ENCODE measurements at regions not wholly inside any gene's neighbourhood (a gene's known extent, or its start where the extent isn't known, plus 50 kb on each side); places are given as distances from the start of the nearest gene placed in this dataset.

GRCh38 chr7:50220273-50220672 lies 84.2 kb upstream of the IKZF1 start (continued):
- TF ChIP-seq USF1 (IDR thresholded peaks at IDR 0.05; ENCODE audit: borderline replicate concordance, extremely low read length, insufficient read depth, low read depth, low read length) (no peak), MAX (IDR thresholded peaks at IDR 0.05; ENCODE audit: low read depth, low read length) (no peak), BCL11A (IDR thresholded peaks at IDR 0.05; ENCODE audit: low read depth, low read length) (no peak), NR2F1 (conservative IDR thresholded peaks at IDR 0.05) (no peak), RUNX3 (IDR thresholded peaks at IDR 0.05; ENCODE audit: low read length) (no peak)

GRCh38 chr7:50217821-50218281 lies 86.7 kb upstream of the IKZF1 start:
- Histone ChIP-seq H3K36me3 (ENCODE audit: control insufficient read depth in 2 of 2, insufficient read depth in 2 of 2, low read length in 1 of 2) (no peaks in the 10 kb centered on the region), H2AFZ (ENCODE audit: control insufficient read depth, low read depth, low read length) (no peak overlapping the region), H3K79me2 (ENCODE audit: control insufficient read depth, insufficient read depth, low read length) (no peaks in the 10 kb centered on the region), H3K27ac (ENCODE audit: control insufficient read depth, insufficient read depth) (no peak overlapping the region), H3K27me3 (replicated peaks in 1 of 2; ENCODE audit: control insufficient read depth in 2 of 2, insufficient read depth in 2 of 2, low read length in 1 of 2) (no peaks in the 10 kb centered on the region), H3K4me2 (ENCODE audit: control insufficient read depth, insufficient read depth) (no peak overlapping the region), H3K9me3 (replicated peaks; ENCODE audit: control insufficient read depth, insufficient read depth, low read length) (no peaks in the 10 kb centered on the region; the same call in 1 of the 3 replicates), H3K4me3 (no peak overlapping the region), H3K9ac (ENCODE audit: control insufficient read depth, insufficient read depth, low read length) (no peak overlapping the region), H3K4me1 (ENCODE audit: control insufficient read depth, insufficient read depth, low read length) (peaks cover 7% of the 10 kb centered on the region), H4K20me1 (ENCODE audit: control insufficient read depth, insufficient read depth) (no peaks in the 10 kb centered on the region)
- TF ChIP-seq RCOR1 (conservative IDR thresholded peaks at IDR 0.05; ENCODE audit: low read depth, low read length): no peak
- TF ChIP-seq ZBED1 (IDR thresholded peaks at IDR 0.05; ENCODE audit: borderline replicate concordance): no peak
- TF ChIP-seq POLR2A (IDR thresholded peaks at IDR 0.05; ENCODE audit: low read depth, low read length): no peak
- no peak for TF ChIP-seq SKIL (IDR thresholded peaks at IDR 0.05; ENCODE audit: low read depth, poor library complexity, severe bottlenecking)
- TF ChIP-seq POLR2AphosphoS2 (IDR thresholded peaks at IDR 0.05; ENCODE audit: low read depth, low read length): no peak
- no peak for TF ChIP-seq SP1 (IDR thresholded peaks at IDR 0.05; ENCODE audit: low read depth, low read length)
- no peak for TF ChIP-seq PBX3 (IDR thresholded peaks at IDR 0.05; ENCODE audit: insufficient replicate concordance, low read depth, low read length)
- whole genome bisulfite sequencing (ENCODE audit: insufficient coverage, insufficient replicate concordance, low lambda C conversion rate, missing lambda C conversion rate): 37% methylated on average over 4 of the region's 4 CpGs
- POLR2A ChIA-PET: interaction anchor here (0.5 to 0.6 kb wide), 2 partner anchors 27 to 134 kb away, joined by 3 to 5 read pairs; no protein-coding TSS in a partner anchor
- no peak for FAIRE-seq
- in situ Hi-C loops (cut with MboI): no loop called here
- ATAC-seq: no peak
- SMC1A ChIA-PET (ENCODE audit: uncharacterized antibody, unreplicated experiment): interaction anchor here (0.6 to 16.6 kb wide), 3 partner anchors 10 to 144 kb away, joined by 3 to 238 read pairs (median 4); no protein-coding TSS in a partner anchor
- BruUV-seq (replicated peaks): no TSS peak
- intact Hi-C loops (cut with micrococcal nuclease; ENCODE audit: unreplicated experiment): no loop called here
- DNase-seq (ENCODE audit: low read depth, low spot score): no peak
- RAD21 ChIA-PET (ENCODE audit: unreplicated experiment): interaction anchor here (1.0 kb wide), 1 partner anchor 12 kb away, joined by 3 read pairs; no protein-coding TSS in a partner anchor
- CTCF ChIA-PET: interaction anchor here (0.9 kb wide), 1 partner anchor 12 kb away, joined by 5 read pairs; no protein-coding TSS in a partner anchor

Data from GM12878 (cell line).